HEK293 (cell line): ENCODE measurements at regions not wholly inside any gene's neighbourhood (a gene's known extent, or its start where the extent isn't known, plus 50 kb on each side); places are given as distances from the start of the nearest gene placed in this dataset.

Experiments
- CTCF ChIA-PET: fragments of 350-600 bp; formaldehyde crosslinking; extraction: SDS; loops from one replicate; lab custom pipeline; 2021; ENCODE audit warnings: antibody characterized with exemption; lab: Yijun Ruan, JAX
- POLR2A ChIA-PET: fragments of 300-600 bp; formaldehyde crosslinking; extraction: SDS; loops from one replicate; lab custom pipeline; 2020; ENCODE audit warnings: antibody characterized with exemption, inconsistent platforms; lab: Yijun Ruan, JAX
- H3K27ac ChIP-seq: fragments of 200-500 bp; sonication (Bioruptor generic); 2 replicates; pipeline ENCODE4 v1.5.1; 2014; ENCODE audit warnings: low read depth, low read length, control low read depth, inconsistent platforms; ENCODE audit errors: extremely low read depth
- H3K36me3 ChIP-seq, 2 experiments: fragments of 200-500 bp in 1 of 2; sonication (Bioruptor generic) in 1 of 2; 1 replicate in 1 of 2; 2 replicates in 1 of 2; pipeline ENCODE4 v1.5.1; 2014 to 2017; ENCODE audit warnings: inconsistent platforms in 2 of 2, low read length in 2 of 2; ENCODE audit not compliant: control insufficient read depth in 2 of 2, insufficient read depth in 1 of 2
- H3K4me1 ChIP-seq: fragments of 200-500 bp; sonication (Bioruptor generic); 2 replicates; pipeline ENCODE4 v1.5.1; 2014; ENCODE audit warnings: mild to moderate bottlenecking, low read length, inconsistent platforms; ENCODE audit not compliant: control insufficient read depth, insufficient read depth
- H3K4me3 ChIP-seq: 2 replicates; pipeline ENCODE4 v1.5.1; 2011; ENCODE audit warnings: low read depth, mild to moderate bottlenecking, control low read depth, low read length, moderate library complexity
- H3K9me3 ChIP-seq: fragments of 200-500 bp; sonication (Bioruptor generic); 2 replicates; pipeline ENCODE4 v1.5.1; 2014; ENCODE audit warnings: low read depth, low read length, inconsistent platforms; ENCODE audit not compliant: control insufficient read depth, insufficient read depth
- BCL11B ChIP-seq: fragments of 450-650 bp; formaldehyde crosslinking; IDR thresholded peaks from 2 replicates; pipeline ENCODE4 v1.5.1; 2016; ENCODE audit warnings: low read depth, missing biosample characterization, missing genetic modification characterization
- EGR2 ChIP-seq: fragments of 450-650 bp; formaldehyde crosslinking; IDR thresholded peaks from 2 replicates; pipeline ENCODE4 v1.5.1; 2016; ENCODE audit warnings: low read depth, missing biosample characterization, missing genetic modification characterization
- IKZF3 ChIP-seq: fragments of 450-650 bp; IDR thresholded peaks from 2 replicates; pipeline ENCODE4 v1.5.0; 2018; ENCODE audit warnings: missing biosample characterization, mild to moderate bottlenecking, missing genetic modification characterization, moderate library complexity
- SCRT1 ChIP-seq: fragments of 450-650 bp; formaldehyde crosslinking; IDR thresholded peaks from 2 replicates; pipeline ENCODE4 v1.5.1; 2016; ENCODE audit warnings: missing biosample characterization, missing genetic modification characterization, borderline replicate concordance
- SCRT2 ChIP-seq: fragments of 450-650 bp; formaldehyde crosslinking; IDR thresholded peaks from 2 replicates; pipeline ENCODE4 v1.5.1; 2016; ENCODE audit warnings: missing biosample characterization, missing genetic modification characterization
- SP3 ChIP-seq: fragments of 450-650 bp; formaldehyde crosslinking; IDR thresholded peaks from 2 replicates; pipeline ENCODE4 v1.5.1; 2016; ENCODE audit warnings: missing biosample characterization, missing genetic modification characterization
- SP7 ChIP-seq: fragments of 450-650 bp; formaldehyde crosslinking; IDR thresholded peaks from 2 replicates; pipeline ENCODE4 v1.5.1; 2016; ENCODE audit warnings: missing biosample characterization, missing genetic modification characterization
- YY2 ChIP-seq: fragments of 450-650 bp; formaldehyde crosslinking; IDR thresholded peaks from 2 replicates; pipeline ENCODE4 v1.5.1; 2016; ENCODE audit warnings: missing biosample characterization, missing genetic modification characterization
- ZNF23 ChIP-seq: fragments of 450-650 bp; formaldehyde crosslinking; IDR thresholded peaks from 2 replicates; pipeline ENCODE4 v1.5.1; 2016; ENCODE audit warnings: missing biosample characterization, missing genetic modification characterization, borderline replicate concordance
- ZNF274 ChIP-seq, 2 experiments: fragments of 200-500 bp in 1 of 2; fragments of 450-650 bp in 1 of 2; sonication (Bioruptor generic) in 1 of 2; formaldehyde crosslinking in 1 of 2; IDR thresholded peaks; 2 replicates each; pipeline versions ENCODE4 v1.5.1 to v1.6.1; 2014 to 2016; ENCODE audit warnings: borderline replicate concordance in 1 of 2, inconsistent platforms in 1 of 2, low read length in 1 of 2, missing biosample characterization in 1 of 2, missing genetic modification characterization in 1 of 2
- ZNF311 ChIP-seq: fragments of 450-650 bp; formaldehyde crosslinking; IDR thresholded peaks from 2 replicates; pipeline ENCODE4 v1.5.1; 2017; ENCODE audit warnings: missing biosample characterization, missing genetic modification characterization, borderline replicate concordance
- ZNF404 ChIP-seq: fragments of 450-650 bp; formaldehyde crosslinking; IDR thresholded peaks from 2 replicates; pipeline ENCODE4 v1.5.1; 2017; ENCODE audit warnings: missing biosample characterization, missing genetic modification characterization
- ZNF416 ChIP-seq: fragments of 450-650 bp; formaldehyde crosslinking; IDR thresholded peaks from 2 replicates; pipeline ENCODE4 v1.5.1; 2016; ENCODE audit warnings: missing biosample characterization, missing genetic modification characterization
- ZNF423 ChIP-seq: fragments of 450-650 bp; formaldehyde crosslinking; IDR thresholded peaks from 2 replicates; pipeline ENCODE4 v1.5.1; 2016; ENCODE audit warnings: missing biosample characterization, missing genetic modification characterization
- ZNF658 ChIP-seq: fragments of 450-650 bp; formaldehyde crosslinking; IDR thresholded peaks from 2 replicates; pipeline ENCODE4; 2016; ENCODE audit warnings: missing biosample characterization, missing genetic modification characterization
- ZNF670 ChIP-seq: fragments of 450-650 bp; formaldehyde crosslinking; IDR thresholded peaks from 2 replicates; pipeline ENCODE4 v1.5.1; 2016; ENCODE audit warnings: missing biosample characterization, missing genetic modification characterization, low read depth
- ZNF776 ChIP-seq: fragments of 450-650 bp; formaldehyde crosslinking; IDR thresholded peaks from 2 replicates; pipeline ENCODE4 v1.5.0; 2017; ENCODE audit warnings: missing biosample characterization, missing genetic modification characterization, borderline replicate concordance
- ZSCAN30 ChIP-seq: fragments of 450-650 bp; IDR thresholded peaks from 2 replicates; pipeline ENCODE4 v1.5.1; 2018; ENCODE audit warnings: missing biosample characterization, mild to moderate bottlenecking, missing genetic modification characterization, moderate library complexity
- TF ChIP-seq, protein P1 (sequence below): fragments of 450-650 bp; formaldehyde crosslinking; IDR thresholded peaks from 2 replicates; pipeline ENCODE4 v1.5.1; 2016; ENCODE audit warnings: missing biosample characterization, missing genetic modification characterization
- TF ChIP-seq, protein P2 (sequence below): fragments of 450-650 bp; formaldehyde crosslinking; IDR thresholded peaks from 2 replicates; pipeline ENCODE4 v1.5.1; 2016; ENCODE audit warnings: missing biosample characterization, missing genetic modification characterization, low read depth
- TF ChIP-seq, protein P3 (sequence below): fragments of 450-650 bp; formaldehyde crosslinking; IDR thresholded peaks from 2 replicates; pipeline ENCODE4 v1.5.1; 2017; ENCODE audit warnings: missing biosample characterization, mild to moderate bottlenecking, missing genetic modification characterization, moderate library complexity
- TF ChIP-seq, protein P4 (sequence below): fragments of 450-650 bp; formaldehyde crosslinking; IDR thresholded peaks from 2 replicates; pipeline ENCODE4 v1.5.1; 2016; ENCODE audit warnings: missing biosample characterization, missing genetic modification characterization

DNA sequence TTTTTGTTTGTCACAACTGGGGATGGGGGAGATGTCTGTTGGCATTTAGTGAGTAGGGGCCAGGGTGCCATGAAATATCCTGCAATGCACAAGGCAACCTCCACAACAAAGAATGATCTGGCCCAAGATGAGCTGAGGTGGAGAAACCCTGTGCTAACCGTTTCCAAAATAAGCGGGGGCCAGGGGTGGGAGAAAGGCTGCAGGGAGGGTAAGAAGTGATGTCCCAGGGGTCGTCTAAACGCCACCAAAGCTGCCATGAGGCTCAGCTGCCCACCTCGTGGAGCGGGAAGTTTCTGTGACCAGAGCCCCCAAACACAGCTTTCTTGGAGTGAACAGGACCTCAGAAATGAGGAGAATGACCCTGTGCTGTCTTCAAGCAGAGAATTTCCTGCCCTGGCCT, 76.5 kb upstream of the CDH5 start:
- no peaks in the 10 kb centered on the region for H3K4me1 ChIP-seq
- no peak for TF ChIP-seq EGR2 (tag by site-specific recombination)
- TF ChIP-seq BCL11B: no peak
- TF ChIP-seq ZNF776: no peak
- TF ChIP-seq ZSCAN30 (tag by site-specific recombination): no peak
- no peak for TF ChIP-seq ZNF423 (tag by site-specific recombination)
- no peak for TF ChIP-seq ZNF404 (tag by site-specific recombination)
- TF ChIP-seq SP7 (tag by site-specific recombination): no peak
- TF ChIP-seq SCRT2 (tag by site-specific recombination): no peak
- TF ChIP-seq, protein P1, sequence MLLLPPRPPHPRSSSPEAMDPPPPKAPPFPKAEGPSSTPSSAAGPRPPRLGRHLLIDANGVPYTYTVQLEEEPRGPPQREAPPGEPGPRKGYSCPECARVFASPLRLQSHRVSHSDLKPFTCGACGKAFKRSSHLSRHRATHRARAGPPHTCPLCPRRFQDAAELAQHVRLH (tag by site-specific recombination): no peak
- TF ChIP-seq ZNF311: no peak
- TF ChIP-seq ZNF670 (tag by site-specific recombination): no peak
- TF ChIP-seq ZNF416: no peak
- TF ChIP-seq, protein P2, sequence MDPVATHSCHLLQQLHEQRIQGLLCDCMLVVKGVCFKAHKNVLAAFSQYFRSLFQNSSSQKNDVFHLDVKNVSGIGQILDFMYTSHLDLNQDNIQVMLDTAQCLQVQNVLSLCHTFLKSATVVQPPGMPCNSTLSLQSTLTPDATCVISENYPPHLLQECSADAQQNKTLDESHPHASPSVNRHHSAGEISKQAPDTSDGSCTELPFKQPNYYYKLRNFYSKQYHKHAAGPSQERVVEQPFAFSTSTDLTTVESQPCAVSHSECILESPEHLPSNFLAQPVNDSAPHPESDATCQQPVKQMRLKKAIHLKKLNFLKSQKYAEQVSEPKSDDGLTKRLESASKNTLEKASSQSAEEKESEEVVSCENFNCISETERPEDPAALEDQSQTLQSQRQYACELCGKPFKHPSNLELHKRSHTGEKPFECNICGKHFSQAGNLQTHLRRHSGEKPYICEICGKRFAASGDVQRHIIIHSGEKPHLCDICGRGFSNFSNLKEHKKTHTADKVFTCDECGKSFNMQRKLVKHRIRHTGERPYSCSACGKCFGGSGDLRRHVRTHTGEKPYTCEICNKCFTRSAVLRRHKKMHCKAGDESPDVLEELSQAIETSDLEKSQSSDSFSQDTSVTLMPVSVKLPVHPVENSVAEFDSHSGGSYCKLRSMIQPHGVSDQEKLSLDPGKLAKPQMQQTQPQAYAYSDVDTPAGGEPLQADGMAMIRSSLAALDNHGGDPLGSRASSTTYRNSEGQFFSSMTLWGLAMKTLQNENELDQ (tag by site-specific recombination): no peak
- TF ChIP-seq ZNF23: no peak
- H3K4me3 ChIP-seq: no peak overlapping the region
- CTCF ChIA-PET: interaction anchor here (1.2 kb wide), 1 partner anchor 25 kb away, joined by 4 read pairs; no protein-coding TSS in a partner anchor
- no peaks in the 10 kb centered on the region for H3K9me3 ChIP-seq
- H3K27ac ChIP-seq: no peak overlapping the region
- no peaks in the 10 kb centered on the region for H3K36me3 ChIP-seq
- POLR2A ChIA-PET: no interaction called here

DNA sequence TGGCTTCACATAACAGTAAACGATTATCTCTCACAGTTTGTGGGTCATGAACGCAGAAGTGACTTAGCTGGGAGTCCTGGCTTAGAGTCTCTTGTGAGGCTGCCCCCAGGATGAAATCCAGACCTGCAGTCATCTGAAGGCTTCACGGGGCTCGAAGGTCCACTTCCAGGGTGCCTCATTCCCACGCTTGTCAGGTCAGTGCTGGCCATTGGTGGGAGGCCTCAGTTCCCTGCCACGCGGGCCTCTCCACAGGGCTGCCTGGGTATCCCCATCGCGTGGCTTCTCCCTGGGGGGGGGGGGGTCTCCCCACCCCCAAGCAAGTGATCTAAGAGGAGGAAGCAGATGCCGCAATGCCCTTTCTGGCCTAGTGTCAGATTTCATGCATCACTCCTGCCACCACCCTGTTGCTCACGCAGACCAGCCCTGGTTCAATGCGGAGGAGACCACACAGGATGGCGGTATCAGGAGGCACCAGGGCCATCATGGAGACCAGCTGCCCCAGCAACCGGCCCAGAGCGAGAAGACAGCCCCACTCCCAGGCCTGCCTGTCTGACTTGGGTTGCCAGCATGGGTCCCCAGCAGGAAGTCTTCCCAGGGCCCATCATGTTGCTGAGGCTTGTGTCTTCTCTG, 77.3 kb upstream of the CDH5 start:
- H3K36me3 ChIP-seq: no peaks in the 10 kb centered on the region
- no peak overlapping the region for H3K27ac ChIP-seq
- CTCF ChIA-PET: no interaction called here
- POLR2A ChIA-PET: interaction anchor here (0.7 kb wide), 1 partner anchor 202 kb away, joined by 5 read pairs; no protein-coding TSS in a partner anchor
- H3K4me3 ChIP-seq: no peak overlapping the region
- no peaks in the 10 kb centered on the region for H3K4me1 ChIP-seq
- no peaks in the 10 kb centered on the region for H3K9me3 ChIP-seq
- TF ChIP-seq IKZF3 (tag by site-specific recombination): no peak
- no peak for TF ChIP-seq YY2 (tag by site-specific recombination)
- no peak for TF ChIP-seq ZNF658 (tag by site-specific recombination)
- TF ChIP-seq SCRT1 (tag by site-specific recombination): no peak
- no peak for TF ChIP-seq SP3 (tag by site-specific recombination)

DNA sequence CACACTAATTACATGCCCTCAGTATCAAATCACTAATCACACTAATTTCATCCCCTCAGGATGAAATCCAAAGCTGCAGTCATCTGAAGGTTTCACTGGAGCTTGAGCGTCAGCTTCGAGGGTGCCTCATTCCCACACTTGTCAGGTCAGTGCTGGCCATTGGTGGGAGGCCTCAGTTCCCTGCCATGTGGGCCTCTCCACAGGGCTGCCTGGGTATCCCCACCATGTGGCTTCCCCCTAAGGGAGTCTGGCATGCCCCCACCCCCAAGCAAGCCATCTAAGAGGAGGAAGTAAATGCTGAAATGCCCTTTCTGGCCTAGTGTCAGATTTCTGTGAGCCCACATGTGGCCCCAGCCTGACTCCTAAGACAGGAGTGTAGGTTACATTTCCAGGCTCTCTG, 78.6 kb upstream of the CDH5 start:
- Histone ChIP-seq H3K4me3 (no peak overlapping the region), H3K36me3 (no peaks in the 10 kb centered on the region), H3K4me1 (no peaks in the 10 kb centered on the region), H3K9me3 (no peaks in the 10 kb centered on the region), H3K27ac (no peak overlapping the region)
- TF ChIP-seq, protein P3, sequence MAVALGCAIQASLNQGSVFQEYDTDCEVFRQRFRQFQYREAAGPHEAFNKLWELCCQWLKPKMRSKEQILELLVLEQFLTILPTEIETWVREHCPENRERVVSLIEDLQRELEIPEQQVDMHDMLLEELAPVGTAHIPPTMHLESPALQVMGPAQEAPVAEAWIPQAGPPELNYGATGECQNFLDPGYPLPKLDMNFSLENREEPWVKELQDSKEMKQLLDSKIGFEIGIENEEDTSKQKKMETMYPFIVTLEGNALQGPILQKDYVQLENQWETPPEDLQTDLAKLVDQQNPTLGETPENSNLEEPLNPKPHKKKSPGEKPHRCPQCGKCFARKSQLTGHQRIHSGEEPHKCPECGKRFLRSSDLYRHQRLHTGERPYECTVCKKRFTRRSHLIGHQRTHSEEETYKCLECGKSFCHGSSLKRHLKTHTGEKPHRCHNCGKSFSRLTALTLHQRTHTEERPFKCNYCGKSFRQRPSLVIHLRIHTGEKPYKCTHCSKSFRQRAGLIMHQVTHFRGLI (tag by site-specific recombination): no peak
- TF ChIP-seq ZNF658 (tag by site-specific recombination) (no peak), ZNF274 (IDR thresholded peaks at IDR 0.05; ENCODE audit: low read length) (no peak), ZNF274 (tag by site-specific recombination; IDR thresholded peaks at IDR 0.05; ENCODE audit: borderline replicate concordance) (no peak)
- TF ChIP-seq, protein P4, sequence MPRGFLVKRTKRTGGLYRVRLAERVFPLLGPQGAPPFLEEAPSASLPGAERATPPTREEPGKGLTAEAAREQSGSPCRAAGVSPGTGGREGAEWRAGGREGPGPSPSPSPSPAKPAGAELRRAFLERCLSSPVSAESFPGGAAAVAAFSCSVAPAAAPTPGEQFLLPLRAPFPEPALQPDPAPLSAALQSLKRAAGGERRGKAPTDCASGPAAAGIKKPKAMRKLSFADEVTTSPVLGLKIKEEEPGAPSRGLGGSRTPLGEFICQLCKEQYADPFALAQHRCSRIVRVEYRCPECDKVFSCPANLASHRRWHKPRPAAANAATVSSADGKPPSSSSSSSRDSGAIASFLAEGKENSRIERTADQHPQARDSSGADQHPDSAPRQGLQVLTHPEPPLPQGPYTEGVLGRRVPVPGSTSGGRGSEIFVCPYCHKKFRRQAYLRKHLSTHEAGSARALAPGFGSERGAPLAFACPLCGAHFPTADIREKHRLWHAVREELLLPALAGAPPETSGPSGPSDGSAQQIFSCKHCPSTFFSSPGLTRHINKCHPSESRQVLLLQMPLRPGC (tag by site-specific recombination): no peak
- ChIA-PET POLR2A (no interaction called here), CTCF (interaction anchor here (0.7 to 1.7 kb wide), 2 partner anchors 28 to 79 kb away, joined by 3 to 4 read pairs; no protein-coding TSS in a partner anchor)
